SU-DHL-6 (cell line): ENCODE measurements at regions not wholly inside any gene's neighbourhood (a gene's known extent, or its start where the extent isn't known, plus 50 kb on each side); places are given as distances from the start of the nearest gene placed in this dataset.

Source experiments
- H2AFZ ChIP-seq: fragments of 200-600 bp; sonication (generic); 2 replicates; pipeline ENCODE4 v1.6.1; 2014; ENCODE audit warnings: low read depth, mild to moderate bottlenecking, moderate library complexity, mixed read lengths, antibody characterized with exemption, low read length; ENCODE audit not compliant: severe bottlenecking
- H3F3A ChIP-seq: fragments of 200-600 bp; shearing (Covaris generic); 2 replicates; pipeline ENCODE4 v1.6.0; 2016; ENCODE audit warnings: antibody characterized with exemption, mild to moderate bottlenecking; ENCODE audit not compliant: insufficient read depth
- H3K27ac ChIP-seq: fragments of 200-600 bp; sonication (generic); 2 replicates; pipeline ENCODE4 v1.5.1; 2016; ENCODE audit warnings: low read depth, mild to moderate bottlenecking, low read length, moderate library complexity, mixed read lengths
- H3K27me3 ChIP-seq: fragments of 200-600 bp; sonication (generic), shearing (Covaris generic); 2 replicates; pipeline ENCODE4 v1.6.0; 2014; ENCODE audit warnings: mild to moderate bottlenecking, low read length
- H3K36me3 ChIP-seq: fragments of 200-600 bp; sonication (generic); 2 replicates; pipeline ENCODE4 v1.6.1; 2014; ENCODE audit warnings: mild to moderate bottlenecking, low read length, mixed read lengths
- H3K4me2 ChIP-seq: fragments of 300-600, 200-600 bp; shearing (Covaris generic), sonication (generic); 2 replicates; pipeline ENCODE4 v1.6.0; 2014; ENCODE audit warnings: low read length, low read depth, mild to moderate bottlenecking; ENCODE audit not compliant: poor library complexity, severe bottlenecking
- H3K4me3 ChIP-seq: fragments of 200-600 bp; sonication (generic); 2 replicates; pipeline ENCODE4 v1.5.1; 2014; ENCODE audit warnings: antibody characterized with exemption, low read length, mild to moderate bottlenecking, mixed read lengths; ENCODE audit not compliant: insufficient read depth, poor library complexity, severe bottlenecking
- H3K79me2 ChIP-seq: fragments of 200-600 bp; sonication (generic); 2 replicates; pipeline ENCODE4 v1.6.1; 2014; ENCODE audit warnings: mild to moderate bottlenecking, low read length, moderate library complexity; ENCODE audit not compliant: insufficient read depth
- H3K9ac ChIP-seq: fragments of 200-600 bp; sonication (generic); 2 replicates; pipeline ENCODE4 v1.7.0; 2014; ENCODE audit warnings: mild to moderate bottlenecking, low read length
- H3K9me2 ChIP-seq: fragments of 200-600 bp; sonication (generic); replicated peaks from 2 replicates; pipeline ENCODE4 v1.6.1; 2014; ENCODE audit warnings: low read length; ENCODE audit not compliant: insufficient read depth
- H3K9me3 ChIP-seq: fragments of 200-600 bp; sonication (generic); 2 replicates; pipeline ENCODE4 v1.6.1; 2014; ENCODE audit warnings: low read length, mixed read lengths; ENCODE audit not compliant: insufficient read depth
- H4K20me1 ChIP-seq: fragments of 200-600 bp; sonication (generic); 2 replicates; pipeline ENCODE4 v1.6.1; 2014; ENCODE audit warnings: low read depth, mild to moderate bottlenecking, antibody characterized with exemption, low read length, moderate library complexity, mixed read lengths
- CTCF ChIP-seq: fragments of 200-600 bp; sonication (generic); IDR thresholded peaks from one replicate; pipeline ENCODE4 v1.5.1; 2017; ENCODE audit warnings: antibody characterized with exemption, mild to moderate bottlenecking, low read length, moderate library complexity; ENCODE audit not compliant: insufficient read depth, poor library complexity, severe bottlenecking
- EZH2phosphoT487 ChIP-seq: fragments of 200-600 bp; sonication (generic), shearing (Covaris generic); conservative IDR thresholded peaks from 2 replicates; pipeline ENCODE4 v1.6.1; 2018; ENCODE audit warnings: mild to moderate bottlenecking, antibody characterized with exemption, low read length, moderate library complexity, mixed read lengths

DNA sequence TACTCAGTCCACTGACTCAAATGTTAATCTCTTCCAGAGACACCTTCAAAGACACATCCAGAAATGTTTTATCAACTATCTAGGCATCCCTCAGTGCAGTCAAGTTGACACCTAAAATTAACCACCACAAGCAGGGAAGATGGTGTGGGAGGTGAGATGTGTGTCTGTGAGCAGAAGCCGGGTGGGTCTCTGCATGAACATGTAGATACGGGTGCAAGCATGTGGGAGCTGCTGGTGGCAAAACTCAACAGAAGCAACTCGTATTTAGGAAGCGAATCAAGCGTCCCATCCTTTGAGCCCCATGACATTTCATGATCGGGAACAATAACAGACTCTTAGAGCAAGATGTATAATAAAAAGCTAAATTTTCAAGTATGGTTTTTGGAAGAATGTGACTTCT, 110.0 kb upstream of the C14orf180 start:
- H3K9ac ChIP-seq: no peak overlapping the region
- no peaks in the 10 kb centered on the region for H3K27me3 ChIP-seq
- TF ChIP-seq EZH2phosphoT487: no peak
- no peak for TF ChIP-seq CTCF
- no peaks in the 10 kb centered on the region for H3F3A ChIP-seq
- no peak overlapping the region for H2AFZ ChIP-seq
- no peaks in the 10 kb centered on the region for H4K20me1 ChIP-seq
- H3K9me2 ChIP-seq: no peaks in the 10 kb centered on the region
- no peak overlapping the region for H3K4me2 ChIP-seq
- H3K27ac ChIP-seq: no peak overlapping the region
- no peaks in the 10 kb centered on the region for H3K36me3 ChIP-seq
- no peak overlapping the region for H3K4me3 ChIP-seq
- H3K79me2 ChIP-seq: no peaks in the 10 kb centered on the region
- no peaks in the 10 kb centered on the region for H3K9me3 ChIP-seq

- H3F3A ChIP-seq: no peaks in the 10 kb centered on the region
- H2AFZ ChIP-seq: no peak overlapping the region
- H3K4me3 ChIP-seq: no peak overlapping the region
- no peaks in the 10 kb centered on the region for H4K20me1 ChIP-seq
- no peaks in the 10 kb centered on the region for H3K27me3 ChIP-seq
- H3K9me2 ChIP-seq: no peaks in the 10 kb centered on the region
- no peak overlapping the region for H3K9ac ChIP-seq
- H3K9me3 ChIP-seq: no peaks in the 10 kb centered on the region
- H3K27ac ChIP-seq: no peak overlapping the region
- H3K36me3 ChIP-seq: no peaks in the 10 kb centered on the region
- no peaks in the 10 kb centered on the region for H3K79me2 ChIP-seq
- TF ChIP-seq CTCF (no peak), EZH2phosphoT487 (no peak)
- no peak overlapping the region for H3K4me2 ChIP-seq
Observed at GRCh38 chr14:104470588-104470987, 109.0 kb upstream of the C14orf180 start.

DNA sequence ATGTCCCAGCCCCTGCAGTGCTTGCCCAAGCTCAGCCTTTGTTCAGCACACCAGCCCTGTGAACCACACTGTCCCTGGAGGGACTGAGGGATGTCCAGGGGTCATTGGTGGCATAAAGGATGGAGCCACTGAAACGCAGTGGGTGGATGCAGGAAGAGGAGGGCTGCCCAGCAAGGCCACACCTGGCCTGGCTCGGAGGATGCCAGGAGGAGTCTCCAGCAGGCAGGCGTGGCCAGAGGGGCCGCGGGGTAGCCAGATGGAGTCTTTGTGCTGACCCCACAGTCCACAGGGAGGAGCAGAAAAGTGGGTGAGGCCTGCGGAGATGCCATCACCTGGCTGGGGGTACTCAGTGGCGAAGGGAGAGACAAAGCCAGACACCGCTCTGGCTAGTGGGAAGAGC, 108.5 kb upstream of the C14orf180 start:
- Histone ChIP-seq H3K79me2 (no peaks in the 10 kb centered on the region), H3K9ac (no peak overlapping the region), H3K4me2 (no peak overlapping the region), H3K27ac (no peak overlapping the region), H3K4me3 (no peak overlapping the region), H4K20me1 (no peaks in the 10 kb centered on the region), H3F3A (no peaks in the 10 kb centered on the region), H3K27me3 (no peaks in the 10 kb centered on the region), H2AFZ (no peak overlapping the region), H3K9me3 (no peaks in the 10 kb centered on the region), H3K36me3 (no peaks in the 10 kb centered on the region), H3K9me2 (no peaks in the 10 kb centered on the region)
- TF ChIP-seq CTCF (no peak), EZH2phosphoT487 (no peak)

GRCh38 chr14:104472073-104472472, 107.5 kb upstream of the C14orf180 start:
- Histone ChIP-seq H4K20me1 (no peaks in the 10 kb centered on the region), H2AFZ (no peak overlapping the region), H3K27me3 (no peaks in the 10 kb centered on the region), H3K4me3 (no peak overlapping the region), H3K79me2 (no peaks in the 10 kb centered on the region), H3K27ac (no peak overlapping the region), H3K36me3 (no peaks in the 10 kb centered on the region), H3K9me2 (no peaks in the 10 kb centered on the region), H3K9ac (no peak overlapping the region), H3F3A (no peaks in the 10 kb centered on the region), H3K4me2 (no peak overlapping the region), H3K9me3 (no peaks in the 10 kb centered on the region)
- no peak for TF ChIP-seq CTCF
- TF ChIP-seq EZH2phosphoT487: no peak
